GM12892 (cell line): ENCODE measurements at regions not wholly inside any gene's neighbourhood (a gene's known extent, or its start where the extent isn't known, plus 50 kb on each side); places are given as distances from the start of the nearest gene placed in this dataset.

Source experiments
- POLR2A ChIP-seq: IDR thresholded peaks from 2 replicates; pipeline ENCODE4 v1.6.1; 2011; ENCODE audit warnings: low read depth, low read length, control low read depth
- POLR2AphosphoS5 ChIP-seq: IDR thresholded peaks from 2 replicates; pipeline ENCODE4 v1.6.1; 2011; ENCODE audit warnings: low read depth, low read length, control low read depth
- TAF1 ChIP-seq: IDR thresholded peaks from 2 replicates; pipeline ENCODE4 v1.6.1; 2011; ENCODE audit warnings: low read depth, mild to moderate bottlenecking, control low read depth, low read length, borderline replicate concordance

- TF ChIP-seq POLR2A (no peak), POLR2AphosphoS5 (no peak), TAF1 (no peak)
Measured at GRCh38 chr6:14269436-14269835, 151.9 kb downstream of the CD83 start.
